HEK293 (cell line): ENCODE measurements at regions not wholly inside any gene's neighbourhood (a gene's known extent, or its start where the extent isn't known, plus 50 kb on each side); places are given as distances from the start of the nearest gene placed in this dataset.
A peak's percentile ranks its signal among the peaks of the same experiment; 100 is the strongest.

ENCODE experiments used
- EGR2 ChIP-seq: fragments of 450-650 bp; formaldehyde crosslinking; IDR thresholded peaks from 2 replicates; pipeline ENCODE4 v1.5.1; 2016; ENCODE audit warnings: low read depth, missing biosample characterization, missing genetic modification characterization
- GLI4 ChIP-seq: fragments of 450-650 bp; formaldehyde crosslinking; IDR thresholded peaks from 2 replicates; pipeline ENCODE4 v1.5.1; 2016; ENCODE audit warnings: missing biosample characterization, missing genetic modification characterization
- HOXC10 ChIP-seq: sonication (generic); formaldehyde crosslinking; IDR thresholded peaks from 2 replicates; pipeline ENCODE4 v1.8.1; 2023; ENCODE audit warnings: mild to moderate bottlenecking, missing genetic modification reagents
- IKZF3 ChIP-seq: fragments of 450-650 bp; IDR thresholded peaks from 2 replicates; pipeline ENCODE4 v1.5.0; 2018; ENCODE audit warnings: missing biosample characterization, mild to moderate bottlenecking, missing genetic modification characterization, moderate library complexity
- RBAK ChIP-seq: fragments of 450-650 bp; formaldehyde crosslinking; IDR thresholded peaks from 2 replicates; pipeline ENCODE4 v1.5.1; 2016; ENCODE audit warnings: missing biosample characterization, missing genetic modification characterization
- YY2 ChIP-seq: fragments of 450-650 bp; formaldehyde crosslinking; IDR thresholded peaks from 2 replicates; pipeline ENCODE4 v1.5.1; 2016; ENCODE audit warnings: missing biosample characterization, missing genetic modification characterization
- ZBTB8A ChIP-seq: fragments of 450-650 bp; formaldehyde crosslinking; IDR thresholded peaks from 2 replicates; pipeline ENCODE4 v1.5.1; 2016; ENCODE audit warnings: missing biosample characterization, missing genetic modification characterization
- ZNF10 ChIP-seq: fragments of 450-650 bp; formaldehyde crosslinking; IDR thresholded peaks from 2 replicates; pipeline ENCODE4 v1.5.1; 2017; ENCODE audit warnings: missing biosample characterization, missing genetic modification characterization
- ZNF146 ChIP-seq: fragments of 450-650 bp; formaldehyde crosslinking; IDR thresholded peaks from 2 replicates; pipeline ENCODE4 v1.5.1; 2016; ENCODE audit warnings: missing biosample characterization, missing genetic modification characterization
- ZNF155 ChIP-seq: fragments of 450-650 bp; formaldehyde crosslinking; IDR thresholded peaks from 2 replicates; pipeline ENCODE4 v1.5.1; 2016; ENCODE audit warnings: missing biosample characterization, missing genetic modification characterization
- ZNF16 ChIP-seq: fragments of 450-650 bp; formaldehyde crosslinking; IDR thresholded peaks from 2 replicates; pipeline ENCODE4 v1.5.1; 2016; ENCODE audit warnings: low read depth, missing biosample characterization, missing genetic modification characterization
- ZNF184 ChIP-seq: fragments of 450-650 bp; IDR thresholded peaks from 2 replicates; pipeline ENCODE4 v1.5.1; 2018; ENCODE audit warnings: missing biosample characterization, mild to moderate bottlenecking, missing genetic modification characterization
- ZNF211 ChIP-seq: fragments of 450-650 bp; formaldehyde crosslinking; IDR thresholded peaks from 2 replicates; pipeline ENCODE4 v1.5.1; 2016; ENCODE audit warnings: low read depth, missing biosample characterization, missing genetic modification characterization
- ZNF214 ChIP-seq: fragments of 450-650 bp; formaldehyde crosslinking; IDR thresholded peaks from 2 replicates; pipeline ENCODE4 v1.5.1; 2017; ENCODE audit warnings: missing biosample characterization, mild to moderate bottlenecking, missing genetic modification characterization, borderline replicate concordance
- ZNF239 ChIP-seq: fragments of 450-650 bp; formaldehyde crosslinking; IDR thresholded peaks from 2 replicates; pipeline ENCODE4 v1.5.1; 2016; ENCODE audit warnings: missing biosample characterization, missing genetic modification characterization
- ZNF24 ChIP-seq: fragments of 450-650 bp; formaldehyde crosslinking; IDR thresholded peaks from 2 replicates; pipeline ENCODE4 v1.5.1; 2016; ENCODE audit warnings: missing biosample characterization, missing genetic modification characterization
- ZNF423 ChIP-seq: fragments of 450-650 bp; formaldehyde crosslinking; IDR thresholded peaks from 2 replicates; pipeline ENCODE4 v1.5.1; 2016; ENCODE audit warnings: missing biosample characterization, missing genetic modification characterization
- ZNF585B ChIP-seq: fragments of 450-650 bp; formaldehyde crosslinking; IDR thresholded peaks from 2 replicates; pipeline ENCODE4 v1.5.1; 2016; ENCODE audit warnings: missing biosample characterization, missing genetic modification characterization
- ZNF792 ChIP-seq: fragments of 450-650 bp; formaldehyde crosslinking; IDR thresholded peaks from 2 replicates; pipeline ENCODE4 v1.5.1; 2016; ENCODE audit warnings: missing biosample characterization, missing genetic modification characterization
- TF ChIP-seq, protein P1 (sequence below): fragments of 450-650 bp; formaldehyde crosslinking; IDR thresholded peaks from 2 replicates; pipeline ENCODE4 v1.5.1; 2016; ENCODE audit warnings: missing biosample characterization, missing genetic modification characterization
- TF ChIP-seq, protein P2 (sequence below): fragments of 450-650 bp; formaldehyde crosslinking; IDR thresholded peaks from 2 replicates; pipeline ENCODE4 v1.5.1; 2017; ENCODE audit warnings: missing biosample characterization, missing genetic modification characterization
- TF ChIP-seq, protein P3 (sequence below): fragments of 450-650 bp; formaldehyde crosslinking; IDR thresholded peaks from 2 replicates; pipeline ENCODE4 v1.5.1; 2017; ENCODE audit warnings: missing biosample characterization, missing genetic modification characterization
- TF ChIP-seq, protein P4 (sequence below): fragments of 450-650 bp; formaldehyde crosslinking; IDR thresholded peaks from 2 replicates; pipeline ENCODE4 v1.5.1; 2016; ENCODE audit warnings: missing biosample characterization, missing genetic modification characterization
- TF ChIP-seq, protein P5 (sequence below): fragments of 450-650 bp; formaldehyde crosslinking; IDR thresholded peaks from 2 replicates; pipeline ENCODE4 v1.5.1; 2017; ENCODE audit warnings: missing biosample characterization, missing genetic modification characterization
- TF ChIP-seq, protein P6 (sequence below): fragments of 450-650 bp; formaldehyde crosslinking; IDR thresholded peaks from 2 replicates; pipeline ENCODE4 v1.5.1; 2016; ENCODE audit warnings: missing biosample characterization, missing genetic modification characterization
- TF ChIP-seq, protein P7 (sequence below): fragments of 450-650 bp; formaldehyde crosslinking; IDR thresholded peaks from 2 replicates; pipeline ENCODE4 v1.5.1; 2016; ENCODE audit warnings: missing biosample characterization, missing genetic modification characterization, borderline replicate concordance
- TF ChIP-seq, protein P8 (sequence below): fragments of 450-650 bp; IDR thresholded peaks from 2 replicates; pipeline ENCODE4 v1.5.1; 2018; ENCODE audit warnings: missing biosample characterization, mild to moderate bottlenecking, missing genetic modification characterization
- TF ChIP-seq, protein P9 (sequence below): fragments of 450-650 bp; formaldehyde crosslinking; IDR thresholded peaks from 2 replicates; pipeline ENCODE4 v1.5.1; 2016; ENCODE audit warnings: missing biosample characterization, missing genetic modification characterization

DNA sequence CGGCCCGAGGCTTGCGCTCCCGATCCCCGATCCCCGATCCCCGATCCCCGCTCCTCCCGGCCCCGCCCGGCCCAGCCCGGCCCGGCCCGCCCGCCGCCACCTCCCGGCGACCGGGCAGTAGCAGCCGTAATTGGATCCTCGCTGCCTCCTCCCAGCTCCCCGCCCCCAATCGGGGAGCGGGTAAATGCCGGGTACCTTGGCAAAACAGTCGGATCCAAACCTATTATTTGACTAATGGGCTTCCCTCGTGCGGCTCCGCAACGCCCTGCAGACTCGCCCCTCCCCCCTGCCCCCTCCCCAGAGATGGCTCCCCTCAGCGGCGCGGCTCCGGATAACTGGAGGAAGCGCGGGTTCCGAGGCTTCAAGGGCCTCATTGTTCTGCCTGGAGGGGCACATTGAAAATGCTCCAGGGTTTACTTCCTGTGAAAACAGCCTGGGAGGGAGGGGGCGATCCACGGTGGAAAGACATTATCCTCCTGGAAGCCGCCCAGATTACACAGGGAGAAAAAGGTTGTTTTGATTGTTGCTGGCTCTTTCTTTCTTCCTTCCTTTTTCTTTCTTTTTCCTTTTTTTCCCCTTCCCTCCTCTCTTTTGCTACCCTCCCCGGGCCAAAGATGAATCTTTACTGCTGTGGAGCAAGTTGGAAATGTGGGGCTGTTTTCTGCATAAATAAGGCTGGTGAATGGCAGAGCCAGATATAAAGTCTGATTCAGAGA, 94.7 kb upstream of the ZMIZ1 start (continued):
- no peak for TF ChIP-seq ZNF239 (tag by site-specific recombination)
- TF ChIP-seq, protein P1, sequence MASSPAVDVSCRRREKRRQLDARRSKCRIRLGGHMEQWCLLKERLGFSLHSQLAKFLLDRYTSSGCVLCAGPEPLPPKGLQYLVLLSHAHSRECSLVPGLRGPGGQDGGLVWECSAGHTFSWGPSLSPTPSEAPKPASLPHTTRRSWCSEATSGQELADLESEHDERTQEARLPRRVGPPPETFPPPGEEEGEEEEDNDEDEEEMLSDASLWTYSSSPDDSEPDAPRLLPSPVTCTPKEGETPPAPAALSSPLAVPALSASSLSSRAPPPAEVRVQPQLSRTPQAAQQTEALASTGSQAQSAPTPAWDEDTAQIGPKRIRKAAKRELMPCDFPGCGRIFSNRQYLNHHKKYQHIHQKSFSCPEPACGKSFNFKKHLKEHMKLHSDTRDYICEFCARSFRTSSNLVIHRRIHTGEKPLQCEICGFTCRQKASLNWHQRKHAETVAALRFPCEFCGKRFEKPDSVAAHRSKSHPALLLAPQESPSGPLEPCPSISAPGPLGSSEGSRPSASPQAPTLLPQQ (tag by site-specific recombination) = no peak
- no peak for TF ChIP-seq RBAK
- no peak for TF ChIP-seq ZNF10 (tag by site-specific recombination)
- TF ChIP-seq, protein P2, sequence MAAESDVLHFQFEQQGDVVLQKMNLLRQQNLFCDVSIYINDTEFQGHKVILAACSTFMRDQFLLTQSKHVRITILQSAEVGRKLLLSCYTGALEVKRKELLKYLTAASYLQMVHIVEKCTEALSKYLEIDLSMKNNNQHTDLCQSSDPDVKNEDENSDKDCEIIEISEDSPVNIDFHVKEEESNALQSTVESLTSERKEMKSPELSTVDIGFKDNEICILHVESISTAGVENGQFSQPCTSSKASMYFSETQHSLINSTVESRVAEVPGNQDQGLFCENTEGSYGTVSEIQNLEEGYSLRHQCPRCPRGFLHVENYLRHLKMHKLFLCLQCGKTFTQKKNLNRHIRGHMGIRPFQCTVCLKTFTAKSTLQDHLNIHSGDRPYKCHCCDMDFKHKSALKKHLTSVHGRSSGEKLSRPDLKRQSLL = peak; percentile 22; the same call in 1 of the 2 replicates
- TF ChIP-seq, protein P3, sequence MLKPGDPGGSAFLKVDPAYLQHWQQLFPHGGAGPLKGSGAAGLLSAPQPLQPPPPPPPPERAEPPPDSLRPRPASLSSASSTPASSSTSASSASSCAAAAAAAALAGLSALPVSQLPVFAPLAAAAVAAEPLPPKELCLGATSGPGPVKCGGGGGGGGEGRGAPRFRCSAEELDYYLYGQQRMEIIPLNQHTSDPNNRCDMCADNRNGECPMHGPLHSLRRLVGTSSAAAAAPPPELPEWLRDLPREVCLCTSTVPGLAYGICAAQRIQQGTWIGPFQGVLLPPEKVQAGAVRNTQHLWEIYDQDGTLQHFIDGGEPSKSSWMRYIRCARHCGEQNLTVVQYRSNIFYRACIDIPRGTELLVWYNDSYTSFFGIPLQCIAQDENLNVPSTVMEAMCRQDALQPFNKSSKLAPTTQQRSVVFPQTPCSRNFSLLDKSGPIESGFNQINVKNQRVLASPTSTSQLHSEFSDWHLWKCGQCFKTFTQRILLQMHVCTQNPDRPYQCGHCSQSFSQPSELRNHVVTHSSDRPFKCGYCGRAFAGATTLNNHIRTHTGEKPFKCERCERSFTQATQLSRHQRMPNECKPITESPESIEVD (tag by site-specific recombination) = no peak
- no peak for TF ChIP-seq ZNF155 (tag by site-specific recombination)
- TF ChIP-seq, protein P4, sequence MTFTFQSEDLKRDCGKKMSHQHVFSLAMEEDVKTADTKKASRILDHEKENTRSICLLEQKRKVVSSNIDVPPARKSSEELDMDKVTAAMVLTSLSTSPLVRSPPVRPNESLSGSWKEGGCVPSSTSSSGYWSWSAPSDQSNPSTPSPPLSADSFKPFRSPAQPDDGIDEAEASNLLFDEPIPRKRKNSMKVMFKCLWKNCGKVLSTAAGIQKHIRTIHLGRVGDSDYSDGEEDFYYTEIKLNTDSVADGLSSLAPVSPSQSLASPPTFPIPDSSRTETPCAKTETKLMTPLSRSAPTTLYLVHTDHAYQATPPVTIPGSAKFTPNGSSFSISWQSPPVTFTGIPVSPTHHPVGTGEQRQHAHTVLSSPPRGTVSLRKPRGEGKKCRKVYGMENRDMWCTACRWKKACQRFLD (tag by site-specific recombination) = no peak
- TF ChIP-seq, protein P5, sequence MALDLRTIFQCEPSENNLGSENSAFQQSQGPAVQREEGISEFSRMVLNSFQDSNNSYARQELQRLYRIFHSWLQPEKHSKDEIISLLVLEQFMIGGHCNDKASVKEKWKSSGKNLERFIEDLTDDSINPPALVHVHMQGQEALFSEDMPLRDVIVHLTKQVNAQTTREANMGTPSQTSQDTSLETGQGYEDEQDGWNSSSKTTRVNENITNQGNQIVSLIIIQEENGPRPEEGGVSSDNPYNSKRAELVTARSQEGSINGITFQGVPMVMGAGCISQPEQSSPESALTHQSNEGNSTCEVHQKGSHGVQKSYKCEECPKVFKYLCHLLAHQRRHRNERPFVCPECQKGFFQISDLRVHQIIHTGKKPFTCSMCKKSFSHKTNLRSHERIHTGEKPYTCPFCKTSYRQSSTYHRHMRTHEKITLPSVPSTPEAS (tag by site-specific recombination) = no peak
- peak; percentile 39 for TF ChIP-seq ZBTB8A (tag by site-specific recombination)
- no peak for TF ChIP-seq ZNF211 (tag by site-specific recombination)
- TF ChIP-seq ZNF146 = no peak
- 0 out of 2 replicates have a peak, but pooled peaks have one; percentile 6 for TF ChIP-seq IKZF3 (tag by site-specific recombination)
- TF ChIP-seq ZNF792 = no peak
- no peak for TF ChIP-seq HOXC10 (CRISPR knock-in tag)
- TF ChIP-seq GLI4 (tag by site-specific recombination) = no peak
- no peak for TF ChIP-seq EGR2 (tag by site-specific recombination)
- TF ChIP-seq ZNF214 (tag by site-specific recombination) = no peak
- no peak for TF ChIP-seq YY2 (tag by site-specific recombination)
- TF ChIP-seq, protein P6, sequence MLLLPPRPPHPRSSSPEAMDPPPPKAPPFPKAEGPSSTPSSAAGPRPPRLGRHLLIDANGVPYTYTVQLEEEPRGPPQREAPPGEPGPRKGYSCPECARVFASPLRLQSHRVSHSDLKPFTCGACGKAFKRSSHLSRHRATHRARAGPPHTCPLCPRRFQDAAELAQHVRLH (tag by site-specific recombination) = no peak
- TF ChIP-seq, protein P7, sequence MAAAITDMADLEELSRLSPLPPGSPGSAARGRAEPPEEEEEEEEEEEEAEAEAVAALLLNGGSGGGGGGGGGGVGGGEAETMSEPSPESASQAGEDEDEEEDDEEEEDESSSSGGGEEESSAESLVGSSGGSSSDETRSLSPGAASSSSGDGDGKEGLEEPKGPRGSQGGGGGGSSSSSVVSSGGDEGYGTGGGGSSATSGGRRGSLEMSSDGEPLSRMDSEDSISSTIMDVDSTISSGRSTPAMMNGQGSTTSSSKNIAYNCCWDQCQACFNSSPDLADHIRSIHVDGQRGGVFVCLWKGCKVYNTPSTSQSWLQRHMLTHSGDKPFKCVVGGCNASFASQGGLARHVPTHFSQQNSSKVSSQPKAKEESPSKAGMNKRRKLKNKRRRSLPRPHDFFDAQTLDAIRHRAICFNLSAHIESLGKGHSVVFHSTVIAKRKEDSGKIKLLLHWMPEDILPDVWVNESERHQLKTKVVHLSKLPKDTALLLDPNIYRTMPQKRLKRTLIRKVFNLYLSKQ = no peak
- no peak for TF ChIP-seq ZNF184
- TF ChIP-seq ZNF16 (tag by site-specific recombination) = no peak
- TF ChIP-seq ZNF423 (tag by site-specific recombination) = no peak
- TF ChIP-seq ZNF24 (tag by site-specific recombination) = no peak
- TF ChIP-seq, protein P8, sequence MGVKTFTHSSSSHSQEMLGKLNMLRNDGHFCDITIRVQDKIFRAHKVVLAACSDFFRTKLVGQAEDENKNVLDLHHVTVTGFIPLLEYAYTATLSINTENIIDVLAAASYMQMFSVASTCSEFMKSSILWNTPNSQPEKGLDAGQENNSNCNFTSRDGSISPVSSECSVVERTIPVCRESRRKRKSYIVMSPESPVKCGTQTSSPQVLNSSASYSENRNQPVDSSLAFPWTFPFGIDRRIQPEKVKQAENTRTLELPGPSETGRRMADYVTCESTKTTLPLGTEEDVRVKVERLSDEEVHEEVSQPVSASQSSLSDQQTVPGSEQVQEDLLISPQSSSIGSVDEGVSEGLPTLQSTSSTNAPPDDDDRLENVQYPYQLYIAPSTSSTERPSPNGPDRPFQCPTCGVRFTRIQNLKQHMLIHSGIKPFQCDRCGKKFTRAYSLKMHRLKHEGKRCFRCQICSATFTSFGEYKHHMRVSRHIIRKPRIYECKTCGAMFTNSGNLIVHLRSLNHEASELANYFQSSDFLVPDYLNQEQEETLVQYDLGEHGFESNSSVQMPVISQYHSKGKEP = no peak
- TF ChIP-seq ZNF585B (tag by site-specific recombination) = no peak
- TF ChIP-seq, protein P9, sequence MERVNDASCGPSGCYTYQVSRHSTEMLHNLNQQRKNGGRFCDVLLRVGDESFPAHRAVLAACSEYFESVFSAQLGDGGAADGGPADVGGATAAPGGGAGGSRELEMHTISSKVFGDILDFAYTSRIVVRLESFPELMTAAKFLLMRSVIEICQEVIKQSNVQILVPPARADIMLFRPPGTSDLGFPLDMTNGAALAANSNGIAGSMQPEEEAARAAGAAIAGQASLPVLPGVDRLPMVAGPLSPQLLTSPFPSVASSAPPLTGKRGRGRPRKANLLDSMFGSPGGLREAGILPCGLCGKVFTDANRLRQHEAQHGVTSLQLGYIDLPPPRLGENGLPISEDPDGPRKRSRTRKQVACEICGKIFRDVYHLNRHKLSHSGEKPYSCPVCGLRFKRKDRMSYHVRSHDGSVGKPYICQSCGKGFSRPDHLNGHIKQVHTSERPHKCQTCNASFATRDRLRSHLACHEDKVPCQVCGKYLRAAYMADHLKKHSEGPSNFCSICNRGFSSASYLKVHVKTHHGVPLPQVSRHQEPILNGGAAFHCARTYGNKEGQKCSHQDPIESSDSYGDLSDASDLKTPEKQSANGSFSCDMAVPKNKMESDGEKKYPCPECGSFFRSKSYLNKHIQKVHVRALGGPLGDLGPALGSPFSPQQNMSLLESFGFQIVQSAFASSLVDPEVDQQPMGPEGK = peak; percentile 73
